AG10803 (cell line): ENCODE measurements at regions not wholly inside any gene's neighbourhood (a gene's known extent, or its start where the extent isn't known, plus 50 kb on each side); places are given as distances from the start of the nearest gene placed in this dataset.
A peak's percentile ranks its signal among the peaks of the same experiment; 100 is the strongest.

Experiments used
- DNase-seq: peaks from one replicate; pipeline ENCODE4 v3.0.0; 2010; ENCODE audit warnings: low read depth
- H3K4me3 ChIP-seq: 2 replicates; pipeline ENCODE4 v1.5.1; 2011; ENCODE audit warnings: mild to moderate bottlenecking, low read length, control low read depth
- CTCF ChIP-seq: conservative IDR thresholded peaks from 2 replicates; pipeline ENCODE4 v1.5.1; 2011; ENCODE audit warnings: mild to moderate bottlenecking, low read length, control low read depth, inconsistent platforms

- TF ChIP-seq CTCF, result no peak
- no peak for DNase-seq
- H3K4me3 ChIP-seq, result no peak overlapping the region
Observed at GRCh38 chr1:218705391-218705790, 360.3 kb downstream of the TGFB2 start.

DNA sequence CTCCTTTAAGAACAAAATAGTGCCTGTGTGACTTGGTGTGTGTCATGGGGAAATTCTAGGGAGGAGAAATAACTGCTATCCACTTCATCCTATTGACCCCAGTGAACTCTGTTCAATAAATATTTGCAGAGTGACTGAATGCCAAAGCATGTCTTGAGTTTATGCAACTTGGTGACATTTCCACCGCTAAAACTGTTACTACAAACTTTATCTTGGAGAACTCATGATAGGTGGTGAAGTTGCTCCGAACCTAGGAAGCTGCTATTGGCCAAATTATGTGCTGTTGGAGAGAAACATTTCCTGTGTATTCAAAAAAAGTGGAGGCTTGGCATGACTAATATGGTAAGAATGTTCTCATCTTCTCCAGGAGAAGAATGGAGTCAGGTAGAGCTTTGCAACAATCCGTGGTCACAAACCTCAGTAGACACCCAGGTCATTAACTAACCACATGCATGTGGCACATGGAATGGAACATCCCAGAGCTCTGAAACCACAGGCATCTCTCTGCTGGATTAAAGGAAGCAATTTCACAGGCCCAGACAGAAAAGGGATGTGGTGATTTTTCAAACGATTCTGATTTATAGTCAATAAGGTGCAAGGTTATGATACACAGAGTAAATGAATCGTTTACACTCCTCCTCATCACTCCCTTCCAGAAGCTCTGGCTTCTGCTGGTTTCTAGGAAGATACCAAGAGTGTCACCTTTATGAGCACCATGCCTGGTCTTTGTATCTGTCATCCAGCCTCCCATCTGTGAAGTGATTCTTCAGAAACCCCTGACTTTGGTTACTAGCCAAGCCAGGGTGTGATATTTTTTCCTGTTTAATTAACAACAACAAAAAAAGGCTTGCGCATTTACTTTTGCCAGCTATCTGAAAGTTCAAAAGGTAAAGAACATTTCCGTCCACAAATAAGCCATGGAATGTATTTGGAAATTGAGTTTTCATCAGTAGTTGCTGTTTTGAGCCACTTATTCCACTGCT lies 361.1 kb downstream of the TGFB2 start:
- peak; percentile 99 for DNase-seq
- TF ChIP-seq CTCF, result no peak
- no peak overlapping the region for H3K4me3 ChIP-seq

DNA sequence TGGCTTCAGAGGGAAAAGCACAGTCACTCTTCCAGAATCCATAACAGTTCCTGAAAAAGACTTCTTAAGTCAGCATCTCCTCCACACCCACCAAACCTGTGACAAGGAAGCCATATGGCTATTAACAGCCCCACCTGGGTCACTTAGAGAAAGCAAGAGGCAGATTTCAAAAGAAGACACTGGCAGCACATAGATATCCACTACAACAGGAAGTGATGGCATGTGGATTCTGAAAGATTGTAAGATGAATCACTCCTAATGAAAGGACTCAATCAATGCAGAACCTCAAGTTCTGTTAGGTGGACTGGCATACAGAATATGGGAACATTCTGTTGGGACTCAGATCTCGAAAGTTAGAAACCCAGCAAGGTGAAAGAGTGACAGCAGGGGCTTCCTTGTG lies 365.9 kb downstream of the TGFB2 start:
- peak; percentile 15 for DNase-seq
- no peak for TF ChIP-seq CTCF
- H3K4me3 ChIP-seq, result no peak overlapping the region

DNA sequence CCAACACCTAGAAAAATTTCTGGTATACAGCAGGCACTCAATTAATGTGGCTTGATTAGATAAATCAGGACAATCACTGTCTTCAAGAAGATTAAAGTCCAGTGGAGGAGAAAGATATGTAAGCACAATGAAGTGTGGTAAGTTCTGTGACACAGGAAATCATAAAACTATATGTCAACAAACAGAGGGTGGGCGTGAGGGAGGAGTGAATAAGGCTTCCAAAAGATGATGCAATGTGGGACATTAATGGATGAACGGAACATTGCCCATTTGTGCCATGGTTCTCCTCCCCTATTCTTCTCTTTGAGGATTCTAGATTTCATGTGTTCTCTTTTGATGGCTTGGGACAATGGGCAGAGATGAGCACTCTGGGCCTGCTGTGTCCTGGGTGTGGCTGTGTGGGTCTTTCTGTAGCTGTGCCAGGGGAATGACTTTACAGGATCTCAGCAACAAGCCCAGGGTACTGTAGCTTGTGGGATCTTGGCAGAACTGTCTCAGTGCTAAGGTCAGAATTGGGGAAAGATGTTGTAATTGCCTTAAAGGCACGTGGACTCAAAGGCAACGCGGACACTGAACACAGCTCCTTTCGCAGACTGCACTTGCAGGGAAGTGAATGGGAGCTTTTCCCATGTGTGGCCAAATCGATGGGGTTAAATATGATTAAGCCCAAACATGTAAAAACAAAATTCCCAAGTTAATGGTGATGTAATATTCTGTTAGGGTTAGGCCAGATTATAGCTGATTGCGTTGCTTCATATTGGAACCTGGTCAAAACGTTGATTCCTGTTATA lies 366.9 kb downstream of the TGFB2 start:
- TF ChIP-seq CTCF, result no peak
- DNase-seq, result peak; percentile 74
- no peak overlapping the region for H3K4me3 ChIP-seq

DNA sequence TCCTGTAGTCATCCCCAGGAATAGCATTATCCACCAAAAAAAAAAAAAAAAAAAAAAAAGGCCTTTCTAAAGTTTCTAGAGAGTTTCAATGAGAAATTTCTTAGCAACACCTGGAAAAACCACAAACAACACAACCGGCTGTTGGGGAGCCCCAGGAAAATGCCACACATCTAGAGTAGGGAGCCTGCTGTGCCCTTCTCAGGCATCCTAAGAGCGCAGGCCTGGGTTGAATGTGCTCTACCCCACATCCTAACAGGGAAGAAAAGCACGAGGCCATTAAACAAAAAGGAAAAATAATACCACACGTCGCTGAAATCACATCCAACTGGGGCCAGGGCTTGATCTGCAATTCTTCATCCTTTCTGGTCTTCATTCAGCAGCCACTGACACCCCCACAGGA lies 367.5 kb downstream of the TGFB2 start:
- no peak overlapping the region for H3K4me3 ChIP-seq
- no peak for TF ChIP-seq CTCF
- no peak for DNase-seq

- no peak overlapping the region for H3K4me3 ChIP-seq
- DNase-seq, result no peak
- TF ChIP-seq CTCF, result no peak
Observed at GRCh38 chr1:218715961-218716669, 371.0 kb downstream of the TGFB2 start.
